ENCODE measurements at regions not wholly inside any gene's neighbourhood (a gene's known extent, or its start where the extent isn't known, plus 50 kb on each side); places are given as distances from the start of the nearest gene placed in this dataset.
"Not testable (repeated sequence)": the region's sequence is repeated elsewhere in the genome, so short reads cannot be mapped to it uniquely, and the experiment has no call there.

DNA sequence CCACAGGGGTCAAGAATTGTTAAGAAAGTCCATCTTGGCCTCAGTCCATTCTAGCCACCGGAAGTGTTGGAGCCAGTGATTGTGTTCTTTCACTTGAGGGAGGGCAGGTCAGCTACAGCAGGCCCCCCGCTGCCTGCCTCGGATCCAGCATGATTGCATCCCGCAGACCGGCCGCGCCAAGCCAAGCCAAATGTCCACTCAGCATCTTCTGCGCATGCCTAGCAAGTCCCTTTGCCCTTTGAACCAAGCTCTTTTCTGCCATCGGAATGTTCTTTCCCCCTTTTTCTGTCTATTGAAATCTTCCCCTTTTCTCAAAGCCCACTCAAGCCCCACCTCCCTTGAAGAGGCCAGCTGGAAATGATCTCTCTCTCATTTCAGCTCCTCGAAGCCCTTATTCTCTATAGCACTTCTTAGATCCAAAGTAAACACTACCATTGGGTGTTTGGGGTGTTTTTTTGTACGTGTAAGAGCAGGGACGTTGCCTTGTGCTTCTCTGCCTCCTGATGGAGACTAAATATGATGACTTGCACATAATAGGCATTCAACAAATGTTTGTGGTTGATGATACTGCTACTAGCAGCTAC is 147.8 kb upstream of the BCOR start:
- peak; percentile 62 for DNase-seq (ENCODE audit: low read depth)

DNA sequence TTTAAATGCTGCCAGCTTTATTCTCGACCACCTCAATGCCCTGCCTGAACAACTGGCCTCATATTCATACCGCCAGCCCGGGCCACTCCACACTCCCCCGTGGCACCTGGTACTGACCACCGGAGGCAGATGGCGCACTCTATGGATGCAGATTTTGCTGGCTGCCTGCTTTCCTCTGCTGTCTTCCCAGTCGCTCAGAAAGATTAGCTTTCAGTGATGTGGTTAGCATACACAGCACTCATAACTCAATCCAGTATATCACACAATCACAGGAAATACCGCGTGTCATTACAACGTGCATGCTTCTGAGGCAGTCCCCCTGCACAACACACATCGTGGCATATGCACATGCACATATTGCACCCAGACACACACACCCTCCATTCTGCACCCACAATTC is 147.2 kb upstream of the BCOR start:
- peak; percentile 75 for DNase-seq (ENCODE audit: low read depth)

DNA sequence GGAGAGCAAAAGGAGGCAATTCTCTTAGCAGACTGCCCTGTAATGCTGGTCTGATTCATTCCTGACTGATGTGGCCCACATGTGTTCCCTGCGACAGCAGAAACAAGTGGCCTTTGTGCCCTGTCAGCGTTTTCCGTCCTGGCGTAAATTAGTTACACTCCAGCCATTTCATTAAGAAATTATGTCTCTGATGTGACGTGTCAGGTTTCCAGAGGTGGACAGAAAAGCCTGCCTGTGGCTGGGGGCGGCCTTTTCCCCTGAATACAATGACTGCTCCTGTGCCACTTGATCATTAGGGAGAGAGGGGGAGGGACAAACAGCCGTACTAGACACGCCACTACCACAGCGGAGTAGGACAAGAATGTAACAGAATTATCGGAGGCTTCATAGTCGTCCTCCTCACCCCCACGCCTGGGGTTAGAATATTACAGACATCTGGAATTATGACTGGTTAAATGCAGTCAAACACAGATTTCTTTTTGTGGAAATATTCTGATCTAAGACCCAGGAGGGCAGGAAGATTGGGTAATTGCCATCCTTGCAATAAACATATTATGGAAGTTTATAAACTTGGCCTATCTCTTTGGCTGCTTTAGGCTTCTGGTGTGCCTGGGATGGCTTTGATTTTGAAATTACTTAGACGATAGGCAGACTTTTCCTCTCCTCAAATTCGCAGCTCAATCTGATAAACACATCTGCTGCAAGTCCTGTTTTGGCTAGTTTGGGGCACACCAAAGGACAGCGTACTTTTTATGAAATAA is 146.2 kb upstream of the BCOR start:
- peak; percentile 75 for DNase-seq (ENCODE audit: low read depth)

DNA sequence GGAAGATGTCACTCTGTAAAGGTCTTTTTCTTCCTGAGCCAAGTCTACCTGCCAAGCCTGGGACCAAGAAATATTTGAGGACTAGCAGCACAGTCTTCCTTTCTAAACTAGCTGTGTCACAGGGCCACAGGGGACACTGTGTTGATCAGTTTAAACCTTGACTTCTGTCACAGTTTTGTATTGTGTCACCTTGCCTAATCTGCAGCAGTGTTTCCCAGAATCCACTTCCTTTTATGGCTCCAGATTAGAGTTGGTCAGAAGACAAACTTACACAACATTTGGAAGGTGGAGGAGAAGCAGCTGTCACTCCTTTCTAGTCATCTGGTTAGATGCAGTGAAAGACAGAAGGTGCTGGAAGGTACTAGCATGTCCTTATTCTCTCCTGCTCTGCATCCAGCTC is 143.1 kb upstream of the BCOR start:
- no peak for DNase-seq (ENCODE audit: low read depth)

DNA sequence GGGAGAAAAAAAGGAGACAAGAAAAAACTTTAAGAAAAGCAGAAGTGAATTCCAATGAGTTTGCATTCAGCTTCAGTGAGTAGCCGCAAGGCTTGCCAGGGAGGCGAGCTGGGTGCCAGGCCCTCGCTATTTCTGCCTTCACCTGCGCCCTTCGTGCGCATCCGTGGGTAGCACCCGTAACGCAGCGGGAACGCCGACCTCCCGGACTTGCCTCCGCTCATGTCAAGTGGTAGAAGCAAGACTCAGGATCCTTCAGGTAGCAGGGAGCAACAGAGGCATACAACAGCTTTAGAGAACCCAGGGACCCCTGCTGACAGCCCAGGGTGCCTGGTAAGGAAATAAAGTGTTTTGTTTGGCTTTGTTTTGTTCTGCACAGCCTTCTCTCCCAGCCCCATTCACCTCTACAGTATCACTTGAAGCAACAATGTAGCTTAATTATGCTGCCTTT is 140.0 kb upstream of the BCOR start:
- DNase-seq (ENCODE audit: low read depth) = no peak

DNA sequence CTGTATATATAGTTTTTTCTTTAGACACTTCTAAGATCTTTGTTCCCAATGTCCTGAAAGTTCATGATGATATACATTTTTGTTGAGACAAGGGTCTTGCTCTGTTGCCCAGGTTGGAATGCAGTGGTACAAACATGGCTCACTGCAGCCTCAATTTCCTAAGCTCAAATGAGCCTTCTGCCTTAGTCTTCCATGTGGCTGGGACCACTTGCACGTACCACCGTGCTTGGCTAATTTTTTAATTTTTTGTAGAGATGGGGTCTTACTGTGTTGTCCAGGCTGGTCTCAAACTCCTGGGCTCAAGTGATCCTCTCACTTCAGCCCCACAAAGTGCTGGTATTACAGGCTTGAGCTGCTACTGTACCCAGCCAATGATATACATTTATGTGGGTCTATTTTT is 132.9 kb upstream of the BCOR start:
- DNase-seq (ENCODE audit: low read depth) = no peak

DNA sequence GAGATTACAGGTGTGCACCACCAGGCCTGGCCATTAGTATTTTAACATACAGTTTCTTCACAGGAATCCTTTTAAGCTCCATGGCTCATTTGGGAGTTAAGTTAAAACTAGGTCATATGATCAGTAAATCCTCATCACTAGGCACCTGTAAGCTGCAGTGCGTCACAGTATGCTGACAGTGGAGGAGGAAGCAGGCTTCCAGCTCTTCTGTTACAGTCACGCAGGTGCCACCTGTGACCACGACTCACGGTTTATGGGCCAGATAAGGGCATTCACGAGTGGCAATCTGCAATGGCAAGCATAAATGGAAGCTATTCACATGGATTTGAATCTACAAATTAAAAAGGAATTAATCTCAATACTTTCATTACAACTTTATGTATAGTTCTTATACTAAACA is 129.4 kb upstream of the BCOR start:
- DNase-seq (ENCODE audit: low read depth) = no peak

DNA sequence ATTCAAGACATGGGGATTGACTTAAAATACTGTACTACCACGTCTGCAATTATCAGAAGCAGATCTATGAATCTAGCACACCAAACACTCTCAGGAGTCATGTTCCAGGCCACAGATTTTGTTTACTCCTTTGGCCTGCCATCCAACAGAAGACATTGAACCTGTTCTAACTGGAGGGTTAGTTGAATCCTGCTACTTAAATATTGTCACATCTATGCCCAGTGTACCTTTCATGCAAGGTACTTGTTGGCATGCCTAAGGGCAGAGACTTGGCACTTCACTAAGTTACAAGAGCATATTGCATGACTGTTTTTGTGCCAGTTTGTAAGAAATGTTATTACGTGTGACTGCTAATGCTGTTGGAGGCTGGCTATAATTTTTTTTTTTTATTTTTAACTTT is 126.9 kb upstream of the BCOR start:
- no peak for DNase-seq (ENCODE audit: low read depth)

DNA sequence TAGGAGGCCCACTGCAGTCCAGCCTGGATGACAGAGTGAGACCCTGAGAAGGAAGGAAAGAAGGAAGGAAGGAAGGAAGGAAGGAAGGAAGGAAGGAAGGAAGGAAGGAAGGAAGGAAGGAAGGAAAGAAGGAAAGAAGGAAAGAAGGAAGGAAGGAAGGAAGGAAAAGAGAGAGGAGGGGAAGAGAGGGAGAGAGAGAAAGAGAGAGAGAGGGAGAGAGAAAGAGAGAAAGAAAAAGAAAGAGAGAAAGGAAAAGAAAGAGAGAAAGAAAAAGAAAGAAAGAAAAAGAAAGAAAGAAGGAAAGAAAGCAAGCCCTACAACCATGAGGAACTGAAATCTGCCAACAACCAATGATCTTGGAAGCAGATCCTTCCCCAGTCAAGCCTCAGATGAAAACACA is 124.9 kb upstream of the BCOR start:
- not testable (repeated sequence) for DNase-seq (ENCODE audit: low read depth)

DNA sequence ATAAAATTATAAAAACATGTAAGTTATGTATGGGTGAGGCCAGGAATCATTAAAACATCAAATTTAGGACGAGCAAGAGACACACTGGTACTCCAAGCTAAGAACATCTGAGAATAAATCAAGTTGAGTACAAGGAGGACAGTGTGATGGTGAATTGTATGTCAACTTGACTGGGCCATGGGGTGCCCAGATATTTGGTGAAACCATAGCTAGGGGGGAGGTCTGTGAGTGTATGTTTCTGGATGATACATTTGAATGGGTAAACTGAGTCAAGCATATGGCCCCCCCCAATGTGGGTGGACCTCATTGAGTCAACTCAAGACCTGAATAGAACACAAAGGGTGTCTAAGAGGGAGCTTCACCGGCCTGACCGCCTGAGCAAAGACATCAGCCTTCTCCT is 115.3 kb upstream of the BCOR start:
- DNase-seq (ENCODE audit: low read depth) = no peak

DNA sequence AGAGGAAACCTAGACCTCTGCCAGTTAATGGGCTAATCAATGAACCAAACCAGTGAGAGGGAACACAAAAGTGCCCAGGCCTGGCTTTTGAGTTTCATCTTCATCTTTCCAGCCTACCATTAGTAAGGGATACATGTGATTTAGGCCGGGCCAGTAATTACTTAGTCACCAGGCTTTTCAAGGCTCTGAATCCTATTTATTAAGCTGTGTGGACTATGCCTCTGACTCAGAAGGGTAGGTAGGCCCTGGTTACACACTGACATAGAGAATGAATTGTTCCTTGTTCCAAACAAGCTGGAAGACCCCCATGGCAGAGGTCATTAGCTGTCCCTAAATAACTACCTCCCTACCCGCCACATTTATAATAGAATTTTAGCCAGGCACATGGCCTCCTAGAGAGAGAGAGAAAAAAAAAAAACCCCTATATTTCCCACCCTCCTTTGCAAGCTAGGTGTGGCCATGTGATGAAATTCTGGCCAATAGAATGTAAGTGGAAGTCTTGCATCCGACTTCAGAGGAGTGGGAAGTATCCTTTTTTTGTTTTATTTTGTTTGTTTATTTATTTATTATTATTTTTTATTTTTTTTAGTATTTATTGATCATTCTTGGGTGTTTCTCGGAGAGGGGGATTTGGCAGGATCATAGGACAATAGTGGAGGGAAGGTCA is 112.3 kb upstream of the BCOR start:
- DNase-seq (ENCODE audit: low read depth) = peak; percentile 37

DNA sequence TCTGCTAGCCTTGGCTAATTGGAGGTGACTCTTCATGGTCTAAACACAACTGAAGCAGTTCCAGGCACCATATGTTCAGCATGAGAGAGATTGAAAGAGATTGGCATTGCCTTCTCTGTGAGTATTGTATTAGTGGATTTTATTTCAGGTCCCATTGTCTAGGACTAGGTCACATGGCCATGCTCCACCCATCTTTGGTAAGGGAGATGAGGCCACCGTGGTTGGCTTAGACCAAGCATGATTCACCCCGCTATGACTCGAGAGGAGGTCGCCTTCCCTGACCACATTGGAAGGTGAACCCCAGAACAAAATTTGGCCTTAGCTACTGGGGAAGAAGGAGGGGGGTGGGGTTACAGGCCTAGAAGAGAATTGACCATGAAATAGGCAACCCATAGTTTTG is 109.9 kb upstream of the BCOR start:
- DNase-seq (ENCODE audit: low read depth) = peak; percentile 81

DNA sequence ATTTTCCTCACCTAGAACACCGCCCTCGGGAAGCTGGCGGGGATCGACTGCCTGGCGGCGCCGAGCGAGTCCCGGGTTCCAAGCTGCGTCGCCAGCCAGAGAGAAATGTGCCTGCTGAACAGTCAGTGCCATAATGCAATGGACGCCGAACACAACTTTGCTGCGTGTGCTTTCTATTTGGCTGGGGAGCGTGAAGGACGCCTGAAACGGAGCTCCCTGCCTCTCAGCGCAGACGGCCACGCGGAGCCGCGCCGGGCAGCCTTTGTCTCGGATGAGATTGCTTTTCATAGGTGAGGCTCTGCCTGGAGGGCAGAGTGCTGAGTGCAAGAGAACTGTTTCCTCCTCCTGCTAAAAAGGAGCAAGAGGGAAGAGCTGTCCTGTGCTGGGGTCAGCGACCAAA is 107.7 kb upstream of the BCOR start:
- no peak for DNase-seq (ENCODE audit: low read depth)

DNA sequence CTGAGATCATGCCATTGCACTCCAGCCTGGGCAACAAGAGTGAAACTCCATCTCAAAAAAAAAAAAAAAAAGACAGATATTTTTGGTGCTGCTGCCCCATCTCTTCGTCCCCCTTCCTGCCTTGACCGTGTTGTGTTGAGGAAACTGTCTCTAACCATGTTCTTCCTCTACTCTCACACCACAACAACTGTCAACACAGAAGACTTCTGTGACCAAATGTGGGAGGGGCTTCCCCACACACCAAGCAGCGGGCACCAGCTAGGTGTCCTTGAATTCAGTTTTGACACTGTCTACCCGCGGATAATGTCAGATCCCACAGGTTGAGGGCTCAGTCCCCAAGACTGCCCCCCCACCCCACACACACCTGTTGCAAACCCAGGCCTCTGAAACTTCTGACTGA is 104.7 kb upstream of the BCOR start:
- no peak for DNase-seq (ENCODE audit: low read depth)

DNA sequence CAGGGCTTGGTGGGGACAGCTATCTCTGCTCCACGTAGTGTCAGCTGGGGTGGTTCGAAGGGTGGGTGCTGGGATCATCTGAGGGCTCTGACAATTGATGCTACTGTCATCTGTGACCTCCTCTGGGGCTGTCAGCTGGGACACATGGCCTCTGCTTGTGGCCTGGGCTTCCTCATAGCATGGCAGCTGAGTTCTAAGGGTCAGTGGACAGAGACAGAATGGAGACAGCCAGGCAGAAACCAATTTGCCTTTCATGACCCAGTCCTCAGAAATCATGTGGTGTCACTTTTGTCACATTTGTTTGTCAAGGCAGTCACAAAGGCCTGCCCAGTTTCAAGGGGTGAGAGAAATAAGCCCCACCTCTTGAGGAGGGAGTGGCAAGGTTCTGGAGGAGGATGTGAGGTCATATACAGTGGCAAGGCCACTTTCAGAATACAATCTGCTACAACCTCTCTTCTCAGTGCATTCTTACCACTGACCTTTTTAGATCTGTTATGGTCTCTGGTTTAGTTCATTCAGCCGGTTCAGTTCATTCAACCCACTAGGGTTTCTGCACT is 103.6 kb upstream of the BCOR start:
- no peak for DNase-seq (ENCODE audit: low read depth)

DNA sequence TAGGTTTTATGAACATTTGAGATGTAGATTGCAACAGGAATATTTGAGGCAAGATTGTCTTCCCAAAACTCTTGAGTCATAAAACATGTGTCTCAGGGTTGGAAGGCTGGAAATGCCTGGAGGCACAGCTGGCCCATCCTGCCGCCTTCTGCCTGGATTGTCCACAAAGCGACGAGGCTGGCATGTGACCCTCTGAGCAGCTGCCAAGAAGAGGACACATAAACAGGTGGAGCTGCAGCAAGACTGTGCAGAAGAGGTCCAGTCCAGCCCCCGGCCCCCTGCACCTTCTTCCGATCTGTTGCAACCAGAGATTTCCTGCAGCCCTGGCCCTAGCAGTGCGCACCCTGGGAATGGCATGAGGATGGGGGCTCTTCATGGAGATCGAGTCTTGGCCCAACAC is 101.9 kb upstream of the BCOR start:
- DNase-seq (ENCODE audit: low read depth) = peak; percentile 85

DNA sequence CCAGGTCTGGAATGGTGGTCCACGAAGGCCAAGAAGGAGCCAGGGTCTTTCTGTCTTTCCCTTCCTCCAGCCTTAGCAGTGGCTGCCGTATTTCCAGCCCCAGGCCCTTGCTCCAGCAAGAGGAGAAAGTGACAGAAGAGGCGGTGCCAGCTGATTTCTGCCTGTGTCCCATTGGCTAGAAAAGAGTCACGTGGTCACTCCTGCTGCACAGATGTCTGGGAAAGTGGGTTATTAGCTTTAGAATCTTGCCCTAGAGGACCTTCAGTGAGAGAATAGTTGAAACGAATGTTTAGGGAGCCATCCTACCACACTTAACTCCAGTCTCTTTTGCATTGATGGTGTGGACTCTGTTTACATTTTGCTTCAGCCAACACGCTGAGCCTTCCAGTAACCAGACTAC is 99.3 kb upstream of the BCOR start:
- no peak for DNase-seq (ENCODE audit: low read depth)

DNA sequence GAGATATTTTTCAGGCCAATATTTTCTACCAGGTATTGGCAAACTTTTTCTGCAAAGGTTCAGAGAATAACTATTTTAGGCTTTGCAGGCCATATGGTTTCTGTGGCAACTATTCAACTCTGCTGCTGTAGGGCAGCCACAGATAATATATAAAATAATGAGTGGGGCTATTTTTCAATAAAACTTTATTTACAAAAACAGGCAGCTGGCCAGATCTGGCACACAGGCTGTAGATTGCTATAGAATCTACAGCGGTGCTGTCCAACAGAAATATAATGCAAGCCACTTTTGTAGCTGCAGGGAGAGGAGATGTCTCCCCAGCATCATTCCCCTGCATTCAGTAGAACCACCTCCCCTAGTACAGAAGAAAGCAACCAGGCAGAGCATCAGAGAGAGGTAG is 97.6 kb upstream of the BCOR start:
- DNase-seq (ENCODE audit: low read depth) = no peak

DNA sequence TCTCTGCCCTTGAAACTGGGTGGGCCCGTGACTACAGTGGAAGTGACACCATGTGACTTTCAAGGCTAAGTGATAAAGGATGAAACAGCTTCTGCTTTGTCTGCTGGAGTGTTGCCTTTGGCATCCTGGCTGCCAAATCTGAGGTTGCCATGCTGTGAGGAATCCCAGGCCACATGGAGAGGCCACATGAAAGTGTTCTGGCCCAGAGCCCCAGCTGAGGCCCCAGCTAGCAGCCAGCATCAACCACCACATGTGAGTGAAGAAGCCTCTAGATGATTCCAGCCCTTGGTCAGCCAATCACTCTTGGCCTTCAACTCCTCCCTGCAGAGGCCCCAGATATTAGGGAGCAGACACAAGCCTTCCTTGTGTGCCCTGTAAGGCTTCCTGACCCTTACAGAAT is 94.4 kb upstream of the BCOR start:
- peak; percentile 77 for DNase-seq (ENCODE audit: low read depth)

DNA sequence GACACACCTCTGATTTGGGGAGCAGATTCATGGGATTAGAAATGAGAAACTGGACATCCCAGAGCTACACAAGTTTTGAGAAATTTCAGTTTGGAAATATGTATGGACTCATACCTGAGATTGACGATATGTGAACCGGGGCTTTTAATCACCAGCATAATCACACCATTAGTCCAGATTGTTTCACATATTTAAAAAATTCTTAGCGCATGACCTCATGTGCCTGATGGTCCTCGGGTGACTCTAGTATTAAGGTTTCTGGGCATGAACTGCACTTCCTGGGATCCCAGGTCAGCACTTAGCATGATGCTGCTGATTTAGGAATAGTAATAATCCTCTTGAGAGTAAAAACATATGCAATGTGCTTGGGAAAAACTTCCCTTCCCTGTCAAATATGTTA is 91.9 kb upstream of the BCOR start:
- peak; percentile 26 for DNase-seq (ENCODE audit: low read depth)

DNA sequence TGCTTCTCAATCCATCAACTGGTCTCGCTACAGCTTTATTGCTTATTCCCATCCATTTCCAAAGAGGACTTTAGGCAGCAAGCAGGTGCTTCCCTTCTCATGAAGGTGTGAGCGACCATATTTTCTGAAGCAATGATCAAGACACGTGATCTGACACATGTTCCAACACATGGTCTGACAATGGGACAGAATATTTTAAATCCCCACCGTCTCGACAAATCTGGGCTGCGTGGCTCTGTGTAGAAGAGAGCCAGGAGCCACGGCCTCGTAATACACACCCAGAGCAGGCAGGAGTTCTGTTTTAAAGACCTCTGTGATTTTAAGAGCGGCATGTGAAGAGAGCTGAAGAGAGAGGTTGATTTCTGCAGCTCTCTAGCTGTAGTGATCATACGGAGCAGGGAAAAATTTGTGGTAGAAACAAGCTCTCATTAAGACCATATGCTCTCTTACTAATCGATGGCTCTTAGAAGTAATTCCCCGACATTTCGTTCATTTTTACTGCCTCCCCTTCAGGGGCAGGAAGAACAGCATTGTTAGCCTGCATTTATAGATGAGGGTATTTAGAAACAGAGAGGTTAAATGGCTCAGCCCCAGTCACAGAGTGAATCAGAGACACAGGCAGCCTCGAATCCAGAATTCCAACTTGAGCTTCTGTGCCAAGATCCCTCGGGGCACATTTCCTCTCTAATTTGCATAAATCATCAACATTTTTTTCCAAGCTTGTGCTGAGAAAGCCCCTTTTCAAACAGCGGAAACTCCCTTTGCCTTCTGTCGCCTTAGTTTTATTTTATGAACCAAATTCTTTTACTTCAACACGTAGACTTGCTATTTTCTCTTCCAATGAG is 91.0 kb upstream of the BCOR start:
- peak; percentile 89 for DNase-seq (ENCODE audit: low read depth)

DNA sequence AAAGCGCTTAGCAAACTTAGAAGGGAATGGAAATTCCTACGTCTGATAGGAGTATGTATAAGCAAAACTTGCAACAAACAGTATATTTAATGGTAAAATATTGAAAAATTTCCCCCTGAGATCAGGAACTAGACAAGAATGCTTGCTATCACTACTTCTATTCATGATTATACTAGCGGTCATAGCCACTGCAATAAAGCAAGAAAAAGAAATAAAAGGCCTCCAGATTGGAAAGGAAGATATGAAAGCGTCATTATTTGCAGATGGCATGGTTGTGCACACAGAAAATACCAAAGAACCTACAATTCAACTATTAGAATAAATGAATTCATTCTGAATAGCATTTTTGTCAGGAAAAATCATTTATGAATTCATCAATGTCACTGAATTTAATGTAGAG is 87.2 kb upstream of the BCOR start:
- no peak for DNase-seq (ENCODE audit: low read depth)

All from RPMI7951 (cell line).